HepG2 (cell line): ENCODE measurements at regions not wholly inside any gene's neighbourhood (a gene's known extent, or its start where the extent isn't known, plus 50 kb on each side); places are given as distances from the start of the nearest gene placed in this dataset.

Source experiments
- ARNT2 ChIP-seq: sonication (generic); formaldehyde crosslinking; IDR thresholded peaks from 2 replicates; pipeline ENCODE4 v1.8.0; 2022; ENCODE audit warnings: mild to moderate bottlenecking, low read depth, missing genetic modification reagents, moderate library complexity
- ARNTL ChIP-seq: sonication (generic); formaldehyde crosslinking; IDR thresholded peaks from 2 replicates; pipeline ENCODE4 v1.4.0; 2020; ENCODE audit warnings: mild to moderate bottlenecking, missing genetic modification reagents
- CBX5 ChIP-seq: sonication (generic); formaldehyde crosslinking; IDR thresholded peaks from 2 replicates; pipeline ENCODE4 v1.4.0; 2020; ENCODE audit warnings: missing genetic modification reagents, borderline replicate concordance
- E2F1 ChIP-seq: sonication (generic); formaldehyde crosslinking; IDR thresholded peaks from 2 replicates; pipeline ENCODE4 v1.5.0; 2020; ENCODE audit warnings: missing genetic modification reagents
- GATAD2A ChIP-seq: IDR thresholded peaks from 2 replicates; pipeline ENCODE4 v1.6.1; 2016
- HDAC1 ChIP-seq: sonication (generic); formaldehyde crosslinking; IDR thresholded peaks from 2 replicates; pipeline ENCODE4 v1.5.1; 2020; ENCODE audit warnings: mild to moderate bottlenecking, missing genetic modification reagents
- HOXD1 ChIP-seq: sonication (generic); formaldehyde crosslinking; IDR thresholded peaks from 2 replicates; pipeline ENCODE4 v1.5.0; 2020; ENCODE audit warnings: missing genetic modification reagents
- KDM6A ChIP-seq: IDR thresholded peaks from 2 replicates; pipeline ENCODE4 v1.6.1; 2016; ENCODE audit warnings: low read depth
- LBX2 ChIP-seq: sonication (generic); formaldehyde crosslinking; IDR thresholded peaks from 2 replicates; pipeline ENCODE4 v1.5.0; 2020; ENCODE audit warnings: missing genetic modification reagents, mild to moderate bottlenecking, borderline replicate concordance
- NR2C2 ChIP-seq: sonication (generic); formaldehyde crosslinking; IDR thresholded peaks from 2 replicates; pipeline ENCODE4 v1.4.0; 2020; ENCODE audit warnings: missing genetic modification reagents, mild to moderate bottlenecking, moderate library complexity, borderline replicate concordance
- PBX3 ChIP-seq: sonication (generic); formaldehyde crosslinking; IDR thresholded peaks from 2 replicates; pipeline ENCODE4 v1.8.1; 2023; ENCODE audit warnings: missing genetic modification reagents, inconsistent platforms, borderline replicate concordance
- PLRG1 ChIP-seq: fragments of 450-650 bp; conservative IDR thresholded peaks from 2 replicates; pipeline ENCODE4 v1.6.1; 2016
- RFXAP ChIP-seq: sonication (generic); formaldehyde crosslinking; IDR thresholded peaks from 2 replicates; pipeline ENCODE4 v1.4.0; 2020; ENCODE audit warnings: missing genetic modification reagents, borderline replicate concordance
- SALL1 ChIP-seq: sonication (generic); formaldehyde crosslinking; IDR thresholded peaks from 2 replicates; pipeline ENCODE4 v1.8.0; 2022; ENCODE audit warnings: mild to moderate bottlenecking, missing genetic modification reagents
- SAP130 ChIP-seq: IDR thresholded peaks from 2 replicates; pipeline ENCODE4 v1.6.1; 2016; ENCODE audit warnings: low read depth
- STAG1 ChIP-seq: sonication (generic); formaldehyde crosslinking; IDR thresholded peaks from 2 replicates; pipeline ENCODE4 v1.4.0; 2020; ENCODE audit warnings: missing genetic modification reagents
- ZBTB25 ChIP-seq: IDR thresholded peaks from 2 replicates; pipeline ENCODE4 v1.6.1; 2018; ENCODE audit warnings: missing genetic modification reagents
- ZNF17 ChIP-seq: sonication (generic); formaldehyde crosslinking; IDR thresholded peaks from 2 replicates; pipeline ENCODE4 v1.5.0; 2020; ENCODE audit warnings: mild to moderate bottlenecking, missing genetic modification reagents
- ZNF260 ChIP-seq: sonication (generic); formaldehyde crosslinking; IDR thresholded peaks from 2 replicates; pipeline ENCODE4 v1.4.0; 2020; ENCODE audit warnings: missing genetic modification reagents, low read depth, mild to moderate bottlenecking, borderline replicate concordance
- ZNF512B ChIP-seq: sonication (generic); formaldehyde crosslinking; IDR thresholded peaks from 2 replicates; pipeline ENCODE4 v1.5.1; 2020; ENCODE audit warnings: missing genetic modification reagents, mild to moderate bottlenecking, borderline replicate concordance
- ZNF607 ChIP-seq: sonication (generic); formaldehyde crosslinking; IDR thresholded peaks from 2 replicates; pipeline ENCODE4 v1.5.1; 2020; ENCODE audit warnings: missing genetic modification reagents, mild to moderate bottlenecking, borderline replicate concordance
- ZNF704 ChIP-seq: sonication (generic); formaldehyde crosslinking; IDR thresholded peaks from 2 replicates; pipeline ENCODE4 v1.8.1; 2023; ENCODE audit warnings: mild to moderate bottlenecking, inconsistent platforms, moderate library complexity, missing genetic modification reagents, borderline replicate concordance

- no peak for TF ChIP-seq ZNF704 (CRISPR knock-in tag)
- no peak for TF ChIP-seq CBX5 (CRISPR knock-in tag)
- 0 out of 2 replicates have a peak, but pooled peaks have one; percentile 20 for TF ChIP-seq ZBTB25 (CRISPR knock-in tag)
- peak; percentile 59; the same call in 1 of the 2 replicates for TF ChIP-seq SALL1 (CRISPR knock-in tag)
- no peak for TF ChIP-seq LBX2 (CRISPR knock-in tag)
- no peak for TF ChIP-seq E2F1 (CRISPR knock-in tag)
- no peak for TF ChIP-seq ARNT2 (CRISPR knock-in tag)
- no peak for TF ChIP-seq ZNF260 (CRISPR knock-in tag)
- no peak for TF ChIP-seq HOXD1
- no peak for TF ChIP-seq ZNF607 (CRISPR knock-in tag)
- TF ChIP-seq GATAD2A = peak; percentile 66
- no peak for TF ChIP-seq PBX3
- TF ChIP-seq RFXAP (CRISPR knock-in tag) = no peak
- TF ChIP-seq ARNTL (CRISPR knock-in tag) = 0 out of 2 replicates have a peak, but pooled peaks have one; percentile 26
- TF ChIP-seq ZNF512B (CRISPR knock-in tag) = no peak
- no peak for TF ChIP-seq PLRG1
- TF ChIP-seq ZNF17 (CRISPR knock-in tag) = no peak
- TF ChIP-seq STAG1 (CRISPR knock-in tag) = no peak
- no peak for TF ChIP-seq HDAC1 (CRISPR knock-in tag)
- TF ChIP-seq KDM6A = 0 out of 2 replicates have a peak, but pooled peaks have one; percentile 44
- TF ChIP-seq SAP130 = peak; percentile 30; the same call in 1 of the 2 replicates
- peak; percentile 49; the same call in 1 of the 2 replicates for TF ChIP-seq NR2C2
Observed at GRCh38 chr14:53437858-53438257, 284.7 kb upstream of the DDHD1 start (continued).
